Astrocyte (in vitro differentiated cells and primary cell): ENCODE measurements at regions not wholly inside any gene's neighbourhood (a gene's known extent, or its start where the extent isn't known, plus 50 kb on each side); places are given as distances from the start of the nearest gene placed in this dataset.

Experiments
- DNase-seq: peaks from one replicate; pipeline ENCODE4 v3.0.0-alpha.2; 2010; ENCODE audit warnings: low read depth
- FAIRE-seq: peaks from 2 replicates; lab custom pipeline; 2011; peaks lifted over from hg19 to GRCh38; lab: Jason Lieb, UNC
- H2AFZ ChIP-seq: 2 replicates; pipeline ENCODE4 v1.6.0; 2012; ENCODE audit warnings: low read depth, low read length, inconsistent platforms
- H3K27ac ChIP-seq: 2 replicates; pipeline ENCODE4 v1.5.1; 2011; ENCODE audit warnings: low read depth, low read length, inconsistent platforms
- H3K27me3 ChIP-seq: 2 replicates; pipeline ENCODE4 v1.6.0; 2011; ENCODE audit warnings: low read length, inconsistent platforms; ENCODE audit not compliant: insufficient read depth
- H3K36me3 ChIP-seq: 2 replicates; pipeline ENCODE4 v1.5.1; 2011; ENCODE audit warnings: low read length, inconsistent platforms; ENCODE audit not compliant: insufficient read depth
- H3K4me1 ChIP-seq: 2 replicates; pipeline ENCODE4 v1.5.1; 2011; ENCODE audit warnings: low read length, inconsistent platforms; ENCODE audit not compliant: insufficient read depth
- H3K4me2 ChIP-seq: 2 replicates; pipeline ENCODE4 v1.6.0; 2012; ENCODE audit warnings: low read length, inconsistent platforms
- H3K4me3 ChIP-seq: 2 replicates; pipeline ENCODE4 v1.5.1; 2011; ENCODE audit warnings: low read depth, mild to moderate bottlenecking, low read length, inconsistent platforms; ENCODE audit not compliant: insufficient read depth
- H3K79me2 ChIP-seq: 2 replicates; pipeline ENCODE4 v1.6.0; 2012; ENCODE audit warnings: mild to moderate bottlenecking, low read length, inconsistent platforms; ENCODE audit not compliant: insufficient read depth
- H3K9ac ChIP-seq: 2 replicates; pipeline ENCODE4 v1.6.0; 2012; ENCODE audit warnings: mild to moderate bottlenecking, low read length, inconsistent platforms
- H3K9me3 ChIP-seq: 2 replicates; pipeline ENCODE4 v1.5.1; 2012; ENCODE audit warnings: low read depth, mild to moderate bottlenecking, low read length, inconsistent platforms; ENCODE audit not compliant: insufficient read depth
- H4K20me1 ChIP-seq: 2 replicates; pipeline ENCODE4 v1.6.0; 2012; ENCODE audit warnings: low read length, inconsistent platforms; ENCODE audit not compliant: insufficient read depth
- H3K27ac Mint-ChIP-seq: one replicate; pipeline ENCODE4 v1.8.0; 2021; ENCODE audit warnings: mild to moderate bottlenecking, mixed read lengths; ENCODE audit not compliant: unreplicated experiment
- H3K27me3 Mint-ChIP-seq: one replicate; pipeline ENCODE4 v1.8.0; 2021; ENCODE audit warnings: low read depth, mixed read lengths; ENCODE audit not compliant: unreplicated experiment
- H3K36me3 Mint-ChIP-seq: one replicate; pipeline ENCODE4 v1.8.0; 2021; ENCODE audit warnings: low read depth, mixed read lengths; ENCODE audit not compliant: unreplicated experiment
- H3K4me1 Mint-ChIP-seq: one replicate; pipeline ENCODE4 v1.8.0; 2021; ENCODE audit warnings: low read depth, mixed read lengths; ENCODE audit not compliant: unreplicated experiment
- H3K4me3 Mint-ChIP-seq: one replicate; pipeline ENCODE4 v1.8.0; 2021; ENCODE audit warnings: mild to moderate bottlenecking, moderate library complexity, mixed read lengths; ENCODE audit not compliant: unreplicated experiment
- H3K9me3 Mint-ChIP-seq: one replicate; pipeline ENCODE4 v1.8.0; 2021; ENCODE audit warnings: mild to moderate bottlenecking, mixed read lengths; ENCODE audit not compliant: unreplicated experiment
- CTCF ChIP-seq: IDR thresholded peaks from 2 replicates; pipeline ENCODE4 v1.5.1; 2011; ENCODE audit warnings: low read depth, mild to moderate bottlenecking, inconsistent platforms, low read length, moderate library complexity; ENCODE audit not compliant: insufficient read depth
- EZH2 ChIP-seq: IDR thresholded peaks from 2 replicates; pipeline ENCODE4 v1.6.1; 2012; ENCODE audit warnings: mild to moderate bottlenecking, low read length, inconsistent platforms; ENCODE audit not compliant: insufficient read depth

- H3K79me2 ChIP-seq = no peaks in the 10 kb centered on the region
- H3K36me3 ChIP-seq = no peaks in the 10 kb centered on the region
- no peak overlapping the region for H2AFZ ChIP-seq
- H3K4me1 ChIP-seq = no peaks in the 10 kb centered on the region
- no peaks in the 10 kb centered on the region for H3K9me3 ChIP-seq
- no peak overlapping the region for H3K27ac ChIP-seq
- FAIRE-seq (no peak), DNase-seq (no peak)
- Mint-ChIP-seq H3K4me3 (no peak overlapping the region), H3K27me3 (no peaks in the 10 kb centered on the region), H3K4me1 (no peaks in the 10 kb centered on the region), H3K27ac (no peak overlapping the region), H3K9me3 (no peaks in the 10 kb centered on the region), H3K36me3 (no peaks in the 10 kb centered on the region)
- no peak overlapping the region for H3K4me2 ChIP-seq
- no peak overlapping the region for H3K4me3 ChIP-seq
- H4K20me1 ChIP-seq = no peaks in the 10 kb centered on the region
- H3K9ac ChIP-seq = no peak overlapping the region
- no peaks in the 10 kb centered on the region for H3K27me3 ChIP-seq
- no peak for TF ChIP-seq CTCF
- no peak for TF ChIP-seq EZH2
Measured at GRCh38 chr6:23335894-23336293, 766.5 kb downstream of the HDGFL1 start.

GRCh38 chr6:23339268-23339667 lies 769.9 kb downstream of the HDGFL1 start:
- H3K4me1 Mint-ChIP-seq = no peaks in the 10 kb centered on the region

More at GRCh38 chr6:23339268-23339667, 769.9 kb downstream of the HDGFL1 start:
- H3K27ac ChIP-seq = no peak overlapping the region
- H3K27me3 ChIP-seq = no peaks in the 10 kb centered on the region
- no peak for TF ChIP-seq CTCF
- no peak for TF ChIP-seq EZH2
- H3K9ac ChIP-seq = no peak overlapping the region
- H3K36me3 Mint-ChIP-seq = no peaks in the 10 kb centered on the region
- no peak for DNase-seq
- no peaks in the 10 kb centered on the region for H4K20me1 ChIP-seq
- H3K4me1 ChIP-seq = no peaks in the 10 kb centered on the region
- H3K4me3 Mint-ChIP-seq = no peak overlapping the region
- H3K9me3 Mint-ChIP-seq = no peaks in the 10 kb centered on the region
- H3K9me3 ChIP-seq = no peaks in the 10 kb centered on the region
- H3K79me2 ChIP-seq = no peaks in the 10 kb centered on the region
- no peak overlapping the region for H3K27ac Mint-ChIP-seq
- no peak overlapping the region for H3K4me2 ChIP-seq
- H3K27me3 Mint-ChIP-seq = no peaks in the 10 kb centered on the region
- FAIRE-seq = no peak
- no peak overlapping the region for H2AFZ ChIP-seq
- H3K36me3 ChIP-seq = no peaks in the 10 kb centered on the region
- no peak overlapping the region for H3K4me3 ChIP-seq
